H1 (cell line): ENCODE measurements at regions not wholly inside any gene's neighbourhood (a gene's known extent, or its start where the extent isn't known, plus 50 kb on each side); places are given as distances from the start of the nearest gene placed in this dataset.

ENCODE experiments used
- JUN ChIP-seq: IDR thresholded peaks from 2 replicates; pipeline ENCODE4 v1.6.1; 2011; ENCODE audit warnings: low read depth, mild to moderate bottlenecking, improper control_type of control experiment, low read length
- POLR2A ChIP-seq, 2 experiments: IDR thresholded peaks; 1 replicate in 1 of 2; 2 replicates in 1 of 2; pipeline ENCODE4 v1.6.1; 2011; ENCODE audit warnings: low read depth in 2 of 2, low read length in 2 of 2, mild to moderate bottlenecking in 2 of 2; ENCODE audit errors: control extremely low read depth in 1 of 2
- SUZ12 ChIP-seq: fragments of 200-600 bp; sonication (generic); IDR thresholded peaks from 2 replicates; pipeline ENCODE4 v1.6.1; 2012; ENCODE audit warnings: mild to moderate bottlenecking, inconsistent platforms, low read length, moderate library complexity, mixed read lengths
- TBP ChIP-seq: IDR thresholded peaks from 2 replicates; pipeline ENCODE4 v1.6.1; 2011; ENCODE audit warnings: low read depth, low read length, improper control_type of control experiment
- TF ChIP-seq, protein P1 (sequence below), 3 experiments: IDR thresholded peaks; 1 replicate in 2 of 3; 2 replicates in 1 of 3; pipeline versions ENCODE4 v1.5.1 to v1.6.1; 2011; ENCODE audit warnings: low read length in 3 of 3, mild to moderate bottlenecking in 3 of 3, inconsistent platforms in 2 of 3, low read depth in 1 of 3, moderate library complexity in 1 of 3; ENCODE audit not compliant: insufficient read depth in 1 of 3; ENCODE audit errors: control extremely low read depth in 1 of 3
- TF ChIP-seq, protein P2 (sequence below): IDR thresholded peaks from 2 replicates; pipeline ENCODE4 v1.6.1; 2012; ENCODE audit warnings: inconsistent platforms

DNA sequence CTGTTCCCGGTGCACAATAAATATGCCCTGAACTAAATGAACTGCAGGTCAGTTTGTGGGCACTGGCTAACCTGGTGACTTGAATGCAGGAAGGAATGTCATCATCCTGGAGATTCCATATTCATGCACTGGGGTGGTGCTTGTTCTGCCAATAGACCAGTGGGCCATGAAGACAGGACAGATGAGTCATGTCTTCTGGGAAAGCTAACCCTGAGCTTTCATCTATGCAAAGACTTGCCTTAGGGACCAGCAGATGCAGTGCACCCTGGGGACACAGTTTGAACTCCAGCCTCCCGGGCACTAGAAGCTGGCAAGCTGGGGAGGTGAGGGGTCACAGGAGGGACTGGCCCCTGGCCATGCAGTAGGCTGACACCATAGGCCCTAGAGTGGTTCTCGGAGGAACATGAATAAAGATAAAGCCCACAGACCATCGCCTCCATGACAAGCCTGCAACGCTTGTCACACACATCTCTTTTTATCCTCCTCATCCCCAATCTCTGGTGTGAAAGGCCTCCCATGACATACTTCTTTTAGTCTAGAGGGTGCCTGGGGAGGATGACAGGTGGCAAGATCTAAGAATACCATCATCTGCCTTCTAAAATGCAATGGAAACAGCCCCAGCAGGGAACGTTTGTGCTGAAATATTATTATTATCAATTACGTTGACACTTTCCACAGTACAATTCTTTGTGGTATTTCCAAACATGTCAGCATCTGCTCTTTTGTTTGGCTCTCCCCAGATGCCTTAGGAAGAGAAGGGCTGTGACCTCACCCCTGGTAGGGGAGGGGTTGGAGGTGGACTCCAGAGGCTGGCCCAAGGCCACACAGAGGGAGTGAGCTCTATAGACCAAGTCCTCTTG is 267.4 kb upstream of the RAB6C start:
- TF ChIP-seq, protein P1, sequence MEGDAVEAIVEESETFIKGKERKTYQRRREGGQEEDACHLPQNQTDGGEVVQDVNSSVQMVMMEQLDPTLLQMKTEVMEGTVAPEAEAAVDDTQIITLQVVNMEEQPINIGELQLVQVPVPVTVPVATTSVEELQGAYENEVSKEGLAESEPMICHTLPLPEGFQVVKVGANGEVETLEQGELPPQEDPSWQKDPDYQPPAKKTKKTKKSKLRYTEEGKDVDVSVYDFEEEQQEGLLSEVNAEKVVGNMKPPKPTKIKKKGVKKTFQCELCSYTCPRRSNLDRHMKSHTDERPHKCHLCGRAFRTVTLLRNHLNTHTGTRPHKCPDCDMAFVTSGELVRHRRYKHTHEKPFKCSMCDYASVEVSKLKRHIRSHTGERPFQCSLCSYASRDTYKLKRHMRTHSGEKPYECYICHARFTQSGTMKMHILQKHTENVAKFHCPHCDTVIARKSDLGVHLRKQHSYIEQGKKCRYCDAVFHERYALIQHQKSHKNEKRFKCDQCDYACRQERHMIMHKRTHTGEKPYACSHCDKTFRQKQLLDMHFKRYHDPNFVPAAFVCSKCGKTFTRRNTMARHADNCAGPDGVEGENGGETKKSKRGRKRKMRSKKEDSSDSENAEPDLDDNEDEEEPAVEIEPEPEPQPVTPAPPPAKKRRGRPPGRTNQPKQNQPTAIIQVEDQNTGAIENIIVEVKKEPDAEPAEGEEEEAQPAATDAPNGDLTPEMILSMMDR (IDR thresholded peaks at IDR 0.05; ENCODE audit: control extremely low read depth in 1 of 3, insufficient read depth in 1 of 3, low read depth in 1 of 3, low read length in 3 of 3) = no peak
- TF ChIP-seq JUN (no peak), TBP (no peak), SUZ12 (no peak), POLR2A (IDR thresholded peaks at IDR 0.05; ENCODE audit: control extremely low read depth in 1 of 2, low read depth in 2 of 2, low read length in 2 of 2) (no peak)
- TF ChIP-seq, protein P2, sequence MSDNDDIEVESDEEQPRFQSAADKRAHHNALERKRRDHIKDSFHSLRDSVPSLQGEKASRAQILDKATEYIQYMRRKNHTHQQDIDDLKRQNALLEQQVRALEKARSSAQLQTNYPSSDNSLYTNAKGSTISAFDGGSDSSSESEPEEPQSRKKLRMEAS = no peak
